ENCODE measurements at regions not wholly inside any gene's neighbourhood (a gene's known extent, or its start where the extent isn't known, plus 50 kb on each side); places are given as distances from the start of the nearest gene placed in this dataset.
A peak's percentile ranks its signal among the peaks of the same experiment; 100 is the strongest.

GRCh38 chr16:24414534-24414933 is 124.8 kb upstream of the RBBP6 start:
- Mint-ChIP-seq H3K27me3 (peaks cover 19% of the 10 kb centered on the region), H3K4me3 (no peak overlapping the region), H3K9me3 (no peaks in the 10 kb centered on the region), H3K4me1 (no peaks in the 10 kb centered on the region), H3K27ac (no peak overlapping the region)
- no peak for ATAC-seq
- no peak for DNase-seq

GRCh38 chr16:24418733-24419132 is 120.6 kb upstream of the RBBP6 start:
- H3K4me1 Mint-ChIP-seq, result no peaks in the 10 kb centered on the region
- H3K27me3 Mint-ChIP-seq, result peaks cover 17% of the 10 kb centered on the region
- no peaks in the 10 kb centered on the region for H3K9me3 Mint-ChIP-seq
- DNase-seq (no peak), ATAC-seq (no peak)
- H3K4me3 Mint-ChIP-seq, result no peak overlapping the region
- no peak overlapping the region for H3K27ac Mint-ChIP-seq

- H3K4me3 Mint-ChIP-seq, result no peak overlapping the region
- no peaks in the 10 kb centered on the region for H3K9me3 Mint-ChIP-seq
- no peak for ATAC-seq
- H3K4me1 Mint-ChIP-seq, result no peaks in the 10 kb centered on the region
- no peak for DNase-seq
- no peak overlapping the region for H3K27ac Mint-ChIP-seq
- peaks cover 29% of the 10 kb centered on the region for H3K27me3 Mint-ChIP-seq
These were observed 116.1 kb upstream of the RBBP6 start for GRCh38 chr16:24423312-24423711.

- no peak for ATAC-seq
- H3K9me3 Mint-ChIP-seq, result no peaks in the 10 kb centered on the region
These were observed 115.0 kb upstream of the RBBP6 start for GRCh38 chr16:24424364-24424763.

GRCh38 chr16:24427840-24428239 is 111.5 kb upstream of the RBBP6 start:
- Mint-ChIP-seq H3K27ac (no peak overlapping the region), H3K27me3 (peaks cover 42% of the 10 kb centered on the region), H3K9me3 (no peaks in the 10 kb centered on the region), H3K4me3 (no peak overlapping the region), H3K4me1 (no peaks in the 10 kb centered on the region)
- no peak for ATAC-seq
- no peak for DNase-seq

More at GRCh38 chr16:24424364-24424763, 115.0 kb upstream of the RBBP6 start:
- Mint-ChIP-seq H3K27me3 (peaks cover 24% of the 10 kb centered on the region), H3K4me3 (no peak overlapping the region), H3K4me1 (no peaks in the 10 kb centered on the region), H3K27ac (no peak overlapping the region)
- no peak for DNase-seq

- H3K27me3 Mint-ChIP-seq, result peaks cover 51% of the 10 kb centered on the region
- H3K9me3 Mint-ChIP-seq, result no peaks in the 10 kb centered on the region
- H3K4me1 Mint-ChIP-seq, result no peaks in the 10 kb centered on the region
- DNase-seq (no peak), ATAC-seq (no peak)
- H3K27ac Mint-ChIP-seq, result no peak overlapping the region
- H3K4me3 Mint-ChIP-seq, result no peak overlapping the region
These were observed 110.6 kb upstream of the RBBP6 start for GRCh38 chr16:24428756-24429155.

- DNase-seq (no peak), ATAC-seq (peak; percentile 56)
- no peaks in the 10 kb centered on the region for H3K9me3 Mint-ChIP-seq
- H3K27ac Mint-ChIP-seq, result peak overlapping the region in 1 of 2 donors; percentile 37
- no peaks in the 10 kb centered on the region for H3K4me1 Mint-ChIP-seq
- H3K4me3 Mint-ChIP-seq, result no peak overlapping the region
- H3K27me3 Mint-ChIP-seq, result peaks cover 49% of the 10 kb centered on the region
These were observed 108.2 kb upstream of the RBBP6 start for GRCh38 chr16:24430954-24431760.

GRCh38 chr16:24433706-24434105 is 105.7 kb upstream of the RBBP6 start:
- H3K9me3 Mint-ChIP-seq, result no peaks in the 10 kb centered on the region
- no peak overlapping the region for H3K4me3 Mint-ChIP-seq
- no peak overlapping the region for H3K27ac Mint-ChIP-seq
- H3K27me3 Mint-ChIP-seq, result peaks cover 37% of the 10 kb centered on the region
- DNase-seq (no peak), ATAC-seq (no peak)
- H3K4me1 Mint-ChIP-seq, result no peaks in the 10 kb centered on the region

GRCh38 chr16:24440306-24440705 is 99.1 kb upstream of the RBBP6 start:
- Mint-ChIP-seq H3K27me3 (peaks cover 22% of the 10 kb centered on the region), H3K27ac (no peak overlapping the region), H3K4me3 (no peak overlapping the region), H3K9me3 (no peaks in the 10 kb centered on the region), H3K4me1 (no peaks in the 10 kb centered on the region)
- DNase-seq (no peak), ATAC-seq (no peak)

- no peak overlapping the region for H3K4me3 Mint-ChIP-seq
These were observed 96.7 kb upstream of the RBBP6 start for GRCh38 chr16:24442631-24443030.

GRCh38 chr16:24445216-24445615 is 94.2 kb upstream of the RBBP6 start:
- no peaks in the 10 kb centered on the region for H3K4me1 Mint-ChIP-seq
- ATAC-seq (no peak), DNase-seq (no peak)
- no peak overlapping the region for H3K27ac Mint-ChIP-seq
- H3K9me3 Mint-ChIP-seq, result no peaks in the 10 kb centered on the region
- no peak overlapping the region for H3K4me3 Mint-ChIP-seq
- peaks cover 3% of the 10 kb centered on the region for H3K27me3 Mint-ChIP-seq

More at GRCh38 chr16:24442631-24443030, 96.7 kb upstream of the RBBP6 start:
- DNase-seq (no peak), ATAC-seq (no peak)
- H3K9me3 Mint-ChIP-seq, result no peaks in the 10 kb centered on the region
- no peak overlapping the region for H3K27ac Mint-ChIP-seq
- peaks cover 22% of the 10 kb centered on the region for H3K27me3 Mint-ChIP-seq
- H3K4me1 Mint-ChIP-seq, result no peaks in the 10 kb centered on the region

GRCh38 chr16:24446189-24446588 is 93.2 kb upstream of the RBBP6 start:
- no peak overlapping the region for H3K27ac Mint-ChIP-seq
- DNase-seq, result no peak
- H3K9me3 Mint-ChIP-seq, result no peaks in the 10 kb centered on the region
- H3K4me3 Mint-ChIP-seq, result no peak overlapping the region
- no peaks in the 10 kb centered on the region for H3K4me1 Mint-ChIP-seq
- no peak for ATAC-seq
- no peaks in the 10 kb centered on the region for H3K27me3 Mint-ChIP-seq

GRCh38 chr16:24452724-24453123 is 86.6 kb upstream of the RBBP6 start:
- no peak overlapping the region for H3K27ac Mint-ChIP-seq
- peaks cover 37% of the 10 kb centered on the region for H3K27me3 Mint-ChIP-seq
- H3K4me3 Mint-ChIP-seq, result no peak overlapping the region
- H3K4me1 Mint-ChIP-seq, result no peaks in the 10 kb centered on the region
- DNase-seq (no peak), ATAC-seq (no peak)
- no peaks in the 10 kb centered on the region for H3K9me3 Mint-ChIP-seq

- peaks cover 21% of the 10 kb centered on the region for H3K27me3 Mint-ChIP-seq
- DNase-seq (no peak), ATAC-seq (no peak)
- H3K4me3 Mint-ChIP-seq, result no peak overlapping the region
- H3K4me1 Mint-ChIP-seq, result no peaks in the 10 kb centered on the region
- peaks cover 8 to 21% of the 10 kb centered on the region in 2 donors for H3K9me3 Mint-ChIP-seq
- H3K27ac Mint-ChIP-seq, result no peak overlapping the region
These were observed 76.0 kb upstream of the RBBP6 start for GRCh38 chr16:24463196-24463945.

GRCh38 chr16:24471561-24472350 is 67.6 kb upstream of the RBBP6 start:
- Mint-ChIP-seq H3K27me3 (peaks cover 34% of the 10 kb centered on the region), H3K4me1 (no peaks in the 10 kb centered on the region), H3K9me3 (peaks cover 20 to 25% of the 10 kb centered on the region in 2 donors), H3K4me3 (no peak overlapping the region), H3K27ac (no peak overlapping the region)
- no peak for DNase-seq
- ATAC-seq, result no peak

- peaks cover 19% of the 10 kb centered on the region for H3K27me3 Mint-ChIP-seq
- H3K4me3 Mint-ChIP-seq, result no peak overlapping the region
- H3K9me3 Mint-ChIP-seq, result peaks cover 20 to 25% of the 10 kb centered on the region in 2 donors
These were observed 61.9 kb upstream of the RBBP6 start for GRCh38 chr16:24477492-24477891.

More at GRCh38 chr16:24477492-24477891, 61.9 kb upstream of the RBBP6 start:
- no peaks in the 10 kb centered on the region for H3K4me1 Mint-ChIP-seq
- ATAC-seq (no peak), DNase-seq (no peak)
- no peak overlapping the region for H3K27ac Mint-ChIP-seq
